ENCODE measurements at regions not wholly inside any gene's neighbourhood (a gene's known extent, or its start where the extent isn't known, plus 50 kb on each side); places are given as distances from the start of the nearest gene placed in this dataset.

DNA sequence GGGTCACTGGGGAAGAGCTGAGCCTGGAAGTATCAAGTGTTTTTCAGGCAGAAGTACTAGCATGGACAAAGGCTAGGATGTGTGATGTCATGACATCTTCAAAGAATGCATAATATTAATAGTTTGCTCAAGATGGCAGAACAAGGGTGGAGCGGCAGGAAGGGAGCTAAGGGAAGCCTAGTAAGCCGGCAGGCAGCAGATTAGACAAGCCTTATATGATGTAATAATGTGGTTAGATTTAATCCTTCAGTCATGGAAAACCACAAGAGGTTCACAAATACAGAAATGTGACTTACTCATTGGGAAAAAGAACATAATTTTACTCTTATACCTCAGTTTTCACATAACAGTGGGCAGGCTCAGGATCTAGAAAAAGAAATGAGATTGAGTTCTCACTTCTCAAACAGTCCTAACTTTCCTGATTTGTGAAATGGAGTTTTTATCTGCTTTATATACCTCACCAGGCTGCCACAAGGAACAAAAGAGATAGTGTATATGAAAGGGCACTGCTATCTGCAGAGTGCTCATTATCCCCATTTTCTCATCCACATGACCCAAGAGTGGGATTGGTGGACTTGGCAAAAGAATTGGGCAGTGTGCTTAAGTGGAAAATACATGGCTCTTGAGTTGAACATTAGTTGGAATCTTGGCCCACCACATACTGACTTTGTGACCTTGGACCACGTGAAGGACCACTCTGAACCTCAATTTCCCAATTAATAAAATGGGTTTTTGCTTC lies 89.1 kb upstream of the LHCGR start:
- H3K9me3 ChIP-seq = no peaks in the 10 kb centered on the region
- DNase-seq (no peak), ATAC-seq (no peak)
- intact Hi-C loops (cut with DNase I) = no loop called here
- no peaks in the 10 kb centered on the region for H3K4me1 ChIP-seq
- H3K27ac ChIP-seq = no peak overlapping the region
- no peaks in the 10 kb centered on the region for H3K36me3 ChIP-seq
- no peaks in the 10 kb centered on the region for H3K27me3 ChIP-seq
- TF ChIP-seq, protein P1, sequence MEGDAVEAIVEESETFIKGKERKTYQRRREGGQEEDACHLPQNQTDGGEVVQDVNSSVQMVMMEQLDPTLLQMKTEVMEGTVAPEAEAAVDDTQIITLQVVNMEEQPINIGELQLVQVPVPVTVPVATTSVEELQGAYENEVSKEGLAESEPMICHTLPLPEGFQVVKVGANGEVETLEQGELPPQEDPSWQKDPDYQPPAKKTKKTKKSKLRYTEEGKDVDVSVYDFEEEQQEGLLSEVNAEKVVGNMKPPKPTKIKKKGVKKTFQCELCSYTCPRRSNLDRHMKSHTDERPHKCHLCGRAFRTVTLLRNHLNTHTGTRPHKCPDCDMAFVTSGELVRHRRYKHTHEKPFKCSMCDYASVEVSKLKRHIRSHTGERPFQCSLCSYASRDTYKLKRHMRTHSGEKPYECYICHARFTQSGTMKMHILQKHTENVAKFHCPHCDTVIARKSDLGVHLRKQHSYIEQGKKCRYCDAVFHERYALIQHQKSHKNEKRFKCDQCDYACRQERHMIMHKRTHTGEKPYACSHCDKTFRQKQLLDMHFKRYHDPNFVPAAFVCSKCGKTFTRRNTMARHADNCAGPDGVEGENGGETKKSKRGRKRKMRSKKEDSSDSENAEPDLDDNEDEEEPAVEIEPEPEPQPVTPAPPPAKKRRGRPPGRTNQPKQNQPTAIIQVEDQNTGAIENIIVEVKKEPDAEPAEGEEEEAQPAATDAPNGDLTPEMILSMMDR (IDR thresholded peaks at IDR 0.05) = no peak
- H3K4me3 ChIP-seq = no peak overlapping the region

DNA sequence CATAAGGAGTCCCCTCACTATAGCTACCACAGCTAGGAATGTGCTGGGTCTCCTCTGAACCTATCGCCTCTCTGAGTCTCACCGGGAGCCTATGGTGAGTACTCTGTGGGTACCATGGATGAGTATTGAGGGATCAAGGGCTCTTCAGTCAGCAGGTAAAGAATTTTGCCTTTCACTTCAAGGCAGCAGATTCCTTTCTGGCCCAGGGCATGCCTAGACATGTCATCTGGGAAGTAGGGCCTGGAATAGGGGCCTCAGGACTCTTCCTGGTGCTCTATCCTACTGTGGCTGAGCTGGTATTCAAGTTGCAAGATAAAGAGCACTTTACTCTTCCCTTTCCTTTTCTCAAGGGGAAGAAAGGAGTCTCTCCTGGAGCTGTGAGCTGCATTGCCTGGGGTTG lies 85.6 kb upstream of the LHCGR start:
- TF ChIP-seq, protein P1 (IDR thresholded peaks at IDR 0.05) = no peak
- DNase-seq (no peak), ATAC-seq (no peak)
- no peaks in the 10 kb centered on the region for H3K27me3 ChIP-seq
- intact Hi-C loops (cut with DNase I) = no loop called here
- H3K4me3 ChIP-seq = no peak overlapping the region
- H3K9me3 ChIP-seq = no peaks in the 10 kb centered on the region
- no peak overlapping the region for H3K27ac ChIP-seq
- no peaks in the 10 kb centered on the region for H3K4me1 ChIP-seq
- H3K36me3 ChIP-seq = no peaks in the 10 kb centered on the region

DNA sequence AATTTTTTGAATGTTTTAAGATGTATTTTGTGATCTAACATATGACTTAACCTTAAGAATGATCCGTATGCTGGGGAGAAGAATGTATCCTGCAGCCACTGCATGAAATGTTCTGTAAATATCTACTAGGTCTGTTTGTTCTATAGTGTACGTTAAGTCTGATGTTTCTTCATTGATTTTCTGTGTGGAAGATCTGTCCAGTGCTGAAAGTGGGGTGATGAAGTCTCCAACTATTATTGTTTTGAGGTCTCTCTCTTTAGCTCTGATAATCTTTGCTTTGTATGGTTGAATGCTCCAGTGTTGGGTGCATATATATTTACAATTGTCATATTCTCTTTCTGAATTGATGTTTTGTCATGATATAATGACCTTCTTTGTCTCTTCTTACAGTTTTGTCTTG lies 82.5 kb upstream of the LHCGR start:
- no peaks in the 10 kb centered on the region for H3K27me3 ChIP-seq
- no peaks in the 10 kb centered on the region for H3K4me1 ChIP-seq
- intact Hi-C loops (cut with DNase I) = no loop called here
- ATAC-seq (no peak), DNase-seq (no peak)
- TF ChIP-seq, protein P1 (IDR thresholded peaks at IDR 0.05) = no peak
- no peaks in the 10 kb centered on the region for H3K9me3 ChIP-seq
- no peaks in the 10 kb centered on the region for H3K36me3 ChIP-seq
- H3K4me3 ChIP-seq = no peak overlapping the region
- H3K27ac ChIP-seq = no peak overlapping the region

DNA sequence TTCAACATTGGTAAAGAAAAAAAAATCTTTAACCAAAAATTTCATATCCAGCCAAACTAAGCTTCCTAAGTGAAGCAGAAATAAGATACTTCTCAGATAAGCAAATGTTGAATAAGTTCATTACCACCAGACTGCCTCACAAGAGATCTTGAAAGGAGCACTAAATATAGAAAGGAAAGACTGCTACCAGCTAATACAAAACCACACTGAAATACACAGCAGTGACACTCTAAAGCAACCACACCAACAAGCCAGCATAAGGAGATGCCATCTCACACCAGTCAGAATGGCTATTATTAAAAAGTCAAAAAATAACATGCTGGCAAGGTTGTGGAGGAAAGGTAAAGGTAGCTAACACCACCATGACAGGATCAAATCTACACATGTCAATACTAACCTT lies 74.0 kb upstream of the LHCGR start:
- Histone ChIP-seq H3K4me3 (no peak overlapping the region), H3K27ac (no peak overlapping the region), H3K9me3 (no peaks in the 10 kb centered on the region), H3K27me3 (no peaks in the 10 kb centered on the region), H3K4me1 (no peaks in the 10 kb centered on the region), H3K36me3 (no peaks in the 10 kb centered on the region)
- ATAC-seq (no peak), DNase-seq (no peak)
- TF ChIP-seq, protein P1 (IDR thresholded peaks at IDR 0.05) = no peak
- intact Hi-C loops (cut with DNase I) = no loop called here

DNA sequence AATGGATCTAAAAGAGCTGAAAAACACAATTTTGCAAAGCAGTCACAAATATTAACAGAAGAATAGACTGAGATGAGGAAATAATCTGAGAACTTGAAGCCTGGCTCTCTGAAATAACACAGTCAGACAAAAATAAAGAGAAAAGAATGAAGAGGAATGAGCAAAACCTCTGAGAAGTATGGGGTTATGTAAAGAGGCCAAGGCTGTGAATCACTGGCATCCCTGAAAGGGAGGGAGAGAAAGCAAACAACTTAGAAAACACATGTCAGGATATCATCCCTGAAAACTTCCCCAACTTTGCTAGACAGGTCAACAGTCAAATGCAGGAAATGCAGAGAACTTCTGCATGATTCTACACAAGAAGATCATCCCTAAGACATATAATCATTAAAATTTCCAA lies 73.5 kb upstream of the LHCGR start:
- DNase-seq = no peak
- H3K9me3 ChIP-seq = no peaks in the 10 kb centered on the region
- no peaks in the 10 kb centered on the region for H3K4me1 ChIP-seq
- TF ChIP-seq, protein P1 (IDR thresholded peaks at IDR 0.05) = no peak
- no peak overlapping the region for H3K27ac ChIP-seq
- H3K27me3 ChIP-seq = no peaks in the 10 kb centered on the region
- intact Hi-C loops (cut with DNase I) = no loop called here
- H3K4me3 ChIP-seq = no peak overlapping the region
- H3K36me3 ChIP-seq = no peaks in the 10 kb centered on the region
- ATAC-seq = no peak

DNA sequence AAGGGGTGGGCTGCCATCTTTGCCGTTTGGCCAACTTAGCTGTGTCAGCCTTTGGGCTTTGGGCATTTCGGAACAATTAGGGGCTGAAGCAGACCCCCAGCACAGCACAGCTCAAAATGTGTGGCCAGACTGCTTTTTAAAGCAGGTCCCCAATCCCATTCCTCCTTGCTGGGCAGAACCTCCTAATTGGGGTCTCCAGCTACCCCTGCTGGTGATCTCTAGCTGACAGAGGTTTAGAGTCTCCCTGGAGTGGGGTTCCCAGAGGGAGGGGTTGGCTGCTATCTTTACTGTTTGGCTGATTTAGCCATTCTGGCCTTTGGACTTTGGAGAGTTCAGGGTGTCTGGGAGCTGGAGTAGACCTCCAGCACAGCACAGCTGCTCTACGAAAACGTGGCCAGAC lies 71.5 kb upstream of the LHCGR start:
- ATAC-seq = no peak
- no peaks in the 10 kb centered on the region for H3K36me3 ChIP-seq
- TF ChIP-seq, protein P1 (IDR thresholded peaks at IDR 0.05) = no peak

More for the DNA sequence above, 71.5 kb upstream of the LHCGR start:
- Histone ChIP-seq H3K27me3 (no peaks in the 10 kb centered on the region), H3K27ac (no peak overlapping the region), H3K9me3 (no peaks in the 10 kb centered on the region), H3K4me3 (no peak overlapping the region), H3K4me1 (no peaks in the 10 kb centered on the region)
- intact Hi-C loops (cut with DNase I) = no loop called here
- DNase-seq = no peak

Data from upper lobe of right lung (tissue), 1 donor.